GM18498 (cell line): ENCODE measurements at regions not wholly inside any gene's neighbourhood (a gene's known extent, or its start where the extent isn't known, plus 50 kb on each side); places are given as distances from the start of the nearest gene placed in this dataset.

Experiments
- ATAC-seq: cut with Tn5 transposase; IDR thresholded peaks from one replicate; pipeline ENCODE4 v1.9.1; 2021; ENCODE audit warnings: mild to moderate bottlenecking, moderate library complexity; ENCODE audit not compliant: unreplicated experiment

DNA sequence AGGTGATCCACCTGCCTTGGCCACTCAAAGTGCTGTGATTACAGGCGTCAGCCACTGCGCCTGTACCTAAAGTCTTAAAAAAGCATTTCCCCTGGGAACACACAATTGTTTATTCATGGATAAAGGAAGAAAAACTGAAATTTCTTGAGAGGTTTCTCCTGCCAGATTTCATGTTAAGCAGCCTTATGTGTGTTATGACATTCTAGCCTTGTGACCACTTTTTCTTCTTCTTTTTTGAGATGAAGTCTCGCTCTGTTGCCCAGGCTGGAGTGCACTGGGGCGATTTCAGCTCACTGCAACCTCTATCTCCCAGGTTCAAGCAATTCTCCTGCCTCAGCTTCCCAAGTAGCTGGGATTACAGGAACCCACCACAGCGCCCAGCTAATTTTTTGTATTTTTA lies 57.8 kb upstream of the PLAC8 start:
- ATAC-seq = no peak

DNA sequence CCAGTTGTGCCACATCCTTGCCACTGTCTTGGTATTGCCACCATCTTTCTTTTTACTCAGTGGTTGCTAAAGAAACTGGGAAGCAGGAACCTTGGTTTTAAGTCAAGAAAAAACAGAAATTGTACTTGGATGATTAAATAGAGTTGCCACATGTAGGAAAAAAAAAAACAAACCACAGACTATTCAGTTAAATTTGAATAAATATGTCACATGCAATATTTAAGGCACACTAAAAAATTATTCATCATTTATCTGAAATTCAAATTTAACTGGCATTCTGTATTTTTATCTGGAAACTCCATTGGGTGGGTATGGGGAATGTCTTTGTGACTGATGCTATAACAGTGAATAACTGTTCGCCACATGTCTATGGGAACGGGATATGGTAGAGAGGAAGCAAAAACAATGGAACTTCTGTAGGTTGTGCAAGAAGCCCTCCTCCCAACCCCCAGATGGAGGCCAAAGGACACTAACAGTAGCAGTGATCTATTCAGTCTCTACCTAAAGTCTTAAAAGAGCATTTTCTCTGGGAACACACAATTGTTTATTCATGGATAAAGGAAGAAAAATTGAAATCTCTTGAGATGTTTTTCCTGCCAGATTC lies 57.0 kb upstream of the PLAC8 start:
- ATAC-seq = no peak

DNA sequence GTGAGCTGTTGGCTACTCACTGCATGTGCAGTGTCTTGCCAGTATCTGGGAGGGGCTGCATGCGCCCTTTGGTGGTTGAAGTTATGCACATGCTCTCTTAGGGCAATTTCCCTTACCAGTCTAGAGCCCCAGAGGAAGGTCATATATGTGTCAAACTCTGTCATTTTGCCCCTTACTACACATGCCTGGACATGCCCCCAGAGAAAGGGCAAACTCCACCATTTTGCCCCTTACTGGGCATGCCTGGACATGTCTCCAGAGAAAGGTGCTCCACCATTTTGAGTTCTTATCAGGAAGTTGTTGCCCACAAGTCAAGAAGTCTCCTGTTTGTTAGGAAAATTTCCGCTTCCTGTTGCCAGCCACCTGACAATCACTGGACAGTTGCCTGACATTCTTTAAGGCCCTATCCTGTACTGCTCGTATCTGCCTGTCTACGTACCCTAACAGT lies 56.4 kb upstream of the PLAC8 start:
- peak; percentile 47 for ATAC-seq
